H1 (cell line): ENCODE measurements at regions not wholly inside any gene's neighbourhood (a gene's known extent, or its start where the extent isn't known, plus 50 kb on each side); places are given as distances from the start of the nearest gene placed in this dataset.

Experiments used
- CTCF ChIP-seq, 3 experiments: IDR thresholded peaks; 1 replicate in 2 of 3; 2 replicates in 1 of 3; pipeline versions ENCODE4 v1.5.1 to v1.6.1; 2011; ENCODE audit warnings: low read length in 3 of 3, mild to moderate bottlenecking in 3 of 3, inconsistent platforms in 2 of 3, low read depth in 1 of 3, moderate library complexity in 1 of 3; ENCODE audit not compliant: insufficient read depth in 1 of 3; ENCODE audit errors: control extremely low read depth in 1 of 3
- FOSL1 ChIP-seq: IDR thresholded peaks from 2 replicates; pipeline ENCODE4 v1.6.1; 2011; ENCODE audit warnings: mild to moderate bottlenecking, low read depth, low read length, moderate library complexity; ENCODE audit not compliant: insufficient read depth
- MAX ChIP-seq: IDR thresholded peaks from 2 replicates; pipeline ENCODE4 v1.6.1; 2012; ENCODE audit warnings: inconsistent platforms
- SIN3A ChIP-seq, 2 experiments: IDR thresholded peaks in 1 of 2; conservative IDR thresholded peaks in 1 of 2; 2 replicates each; pipeline ENCODE4 v1.6.1; 2011 to 2012; ENCODE audit warnings: low read length in 2 of 2, improper control_type of control experiment in 1 of 2, low read depth in 1 of 2, mild to moderate bottlenecking in 1 of 2
- TCF12 ChIP-seq: IDR thresholded peaks from 2 replicates; pipeline ENCODE4 v1.6.1; 2011; ENCODE audit warnings: low read depth, mild to moderate bottlenecking, low read length
- USF2 ChIP-seq: IDR thresholded peaks from 2 replicates; pipeline ENCODE4 v1.6.1; 2011; ENCODE audit warnings: low read length, improper control_type of control experiment
- ZNF274 ChIP-seq: IDR thresholded peaks from 2 replicates; pipeline ENCODE4 v1.7.0; 2012; ENCODE audit warnings: low read length, borderline replicate concordance; ENCODE audit errors: extremely low read depth

GRCh38 chr7:12965767-12966166 lies 278.3 kb downstream of the ARL4A start:
- no peak for TF ChIP-seq CTCF (IDR thresholded peaks at IDR 0.05; ENCODE audit: control extremely low read depth in 1 of 3, insufficient read depth in 1 of 3, low read depth in 1 of 3, low read length in 3 of 3)
- no peak for TF ChIP-seq USF2
- TF ChIP-seq TCF12 = no peak
- TF ChIP-seq FOSL1 = no peak
- TF ChIP-seq ZNF274 = no peak
- no peak for TF ChIP-seq MAX
- TF ChIP-seq SIN3A (conservative IDR thresholded peaks at IDR 0.05 in 1 of 2, IDR thresholded peaks at IDR 0.05 in 1 of 2; ENCODE audit: low read depth in 1 of 2, low read length in 2 of 2) = no peak
